Astrocyte (in vitro differentiated cells and primary cell): ENCODE measurements at regions not wholly inside any gene's neighbourhood (a gene's known extent, or its start where the extent isn't known, plus 50 kb on each side); places are given as distances from the start of the nearest gene placed in this dataset.

Experiments used
- DNase-seq: peaks from one replicate; pipeline ENCODE4 v3.0.0-alpha.2; 2010; ENCODE audit warnings: low read depth
- FAIRE-seq: peaks from 2 replicates; lab custom pipeline; 2011; peaks lifted over from hg19 to GRCh38; lab: Jason Lieb, UNC
- H2AFZ ChIP-seq: 2 replicates; pipeline ENCODE4 v1.6.0; 2012; ENCODE audit warnings: low read depth, low read length, inconsistent platforms
- H3K27ac ChIP-seq: 2 replicates; pipeline ENCODE4 v1.5.1; 2011; ENCODE audit warnings: low read depth, low read length, inconsistent platforms
- H3K27me3 ChIP-seq: 2 replicates; pipeline ENCODE4 v1.6.0; 2011; ENCODE audit warnings: low read length, inconsistent platforms; ENCODE audit not compliant: insufficient read depth
- H3K36me3 ChIP-seq: 2 replicates; pipeline ENCODE4 v1.5.1; 2011; ENCODE audit warnings: low read length, inconsistent platforms; ENCODE audit not compliant: insufficient read depth
- H3K4me1 ChIP-seq: 2 replicates; pipeline ENCODE4 v1.5.1; 2011; ENCODE audit warnings: low read length, inconsistent platforms; ENCODE audit not compliant: insufficient read depth
- H3K4me2 ChIP-seq: 2 replicates; pipeline ENCODE4 v1.6.0; 2012; ENCODE audit warnings: low read length, inconsistent platforms
- H3K4me3 ChIP-seq: 2 replicates; pipeline ENCODE4 v1.5.1; 2011; ENCODE audit warnings: low read depth, mild to moderate bottlenecking, low read length, inconsistent platforms; ENCODE audit not compliant: insufficient read depth
- H3K79me2 ChIP-seq: 2 replicates; pipeline ENCODE4 v1.6.0; 2012; ENCODE audit warnings: mild to moderate bottlenecking, low read length, inconsistent platforms; ENCODE audit not compliant: insufficient read depth
- H3K9ac ChIP-seq: 2 replicates; pipeline ENCODE4 v1.6.0; 2012; ENCODE audit warnings: mild to moderate bottlenecking, low read length, inconsistent platforms
- H3K9me3 ChIP-seq: 2 replicates; pipeline ENCODE4 v1.5.1; 2012; ENCODE audit warnings: low read depth, mild to moderate bottlenecking, low read length, inconsistent platforms; ENCODE audit not compliant: insufficient read depth
- H4K20me1 ChIP-seq: 2 replicates; pipeline ENCODE4 v1.6.0; 2012; ENCODE audit warnings: low read length, inconsistent platforms; ENCODE audit not compliant: insufficient read depth
- H3K27ac Mint-ChIP-seq: one replicate; pipeline ENCODE4 v1.8.0; 2021; ENCODE audit warnings: mild to moderate bottlenecking, mixed read lengths; ENCODE audit not compliant: unreplicated experiment
- H3K27me3 Mint-ChIP-seq: one replicate; pipeline ENCODE4 v1.8.0; 2021; ENCODE audit warnings: low read depth, mixed read lengths; ENCODE audit not compliant: unreplicated experiment
- H3K36me3 Mint-ChIP-seq: one replicate; pipeline ENCODE4 v1.8.0; 2021; ENCODE audit warnings: low read depth, mixed read lengths; ENCODE audit not compliant: unreplicated experiment
- H3K4me1 Mint-ChIP-seq: one replicate; pipeline ENCODE4 v1.8.0; 2021; ENCODE audit warnings: low read depth, mixed read lengths; ENCODE audit not compliant: unreplicated experiment
- H3K4me3 Mint-ChIP-seq: one replicate; pipeline ENCODE4 v1.8.0; 2021; ENCODE audit warnings: mild to moderate bottlenecking, moderate library complexity, mixed read lengths; ENCODE audit not compliant: unreplicated experiment
- H3K9me3 Mint-ChIP-seq: one replicate; pipeline ENCODE4 v1.8.0; 2021; ENCODE audit warnings: mild to moderate bottlenecking, mixed read lengths; ENCODE audit not compliant: unreplicated experiment
- CTCF ChIP-seq: IDR thresholded peaks from 2 replicates; pipeline ENCODE4 v1.5.1; 2011; ENCODE audit warnings: low read depth, mild to moderate bottlenecking, inconsistent platforms, low read length, moderate library complexity; ENCODE audit not compliant: insufficient read depth
- EZH2 ChIP-seq: IDR thresholded peaks from 2 replicates; pipeline ENCODE4 v1.6.1; 2012; ENCODE audit warnings: mild to moderate bottlenecking, low read length, inconsistent platforms; ENCODE audit not compliant: insufficient read depth

DNA sequence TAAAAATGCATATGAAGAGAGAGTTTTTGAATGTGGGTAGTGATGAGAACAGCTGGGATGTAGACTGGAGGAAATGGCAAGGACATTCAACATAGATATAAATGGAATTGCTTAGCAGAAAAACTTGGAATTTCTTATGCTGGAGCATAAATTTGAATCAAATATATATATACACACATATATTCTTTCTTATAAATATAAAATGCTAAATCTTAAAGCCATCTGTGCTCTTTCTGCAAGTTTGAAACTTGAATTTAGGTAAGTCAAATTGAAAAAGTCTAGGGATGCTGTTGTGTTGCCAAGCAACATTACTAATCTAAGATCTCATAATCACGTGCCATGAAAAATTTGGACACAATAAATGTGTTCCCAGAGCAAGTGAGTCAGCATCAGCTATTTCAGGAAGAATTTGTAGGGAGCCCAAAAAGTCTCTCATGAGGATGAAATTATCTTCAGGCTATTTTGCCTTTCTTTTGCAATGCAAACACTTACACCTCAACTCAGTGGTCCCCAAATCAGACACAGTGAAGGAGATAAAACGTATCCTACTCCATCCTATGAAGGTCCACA is 58.4 kb upstream of the ALDH1A1 start:
- H3K4me1 ChIP-seq = no peaks in the 10 kb centered on the region
- Mint-ChIP-seq H3K9me3 (no peaks in the 10 kb centered on the region), H3K4me3 (no peak overlapping the region), H3K27me3 (peaks cover 1% of the 10 kb centered on the region), H3K4me1 (no peaks in the 10 kb centered on the region), H3K27ac (no peak overlapping the region), H3K36me3 (no peaks in the 10 kb centered on the region)
- H3K79me2 ChIP-seq = no peaks in the 10 kb centered on the region
- no peaks in the 10 kb centered on the region for H3K27me3 ChIP-seq
- no peak overlapping the region for H3K27ac ChIP-seq
- no peaks in the 10 kb centered on the region for H3K9me3 ChIP-seq
- H3K4me2 ChIP-seq = no peak overlapping the region
- no peak overlapping the region for H2AFZ ChIP-seq
- peak; percentile 6 for DNase-seq
- H3K4me3 ChIP-seq = no peak overlapping the region
- FAIRE-seq = peak; percentile 45
- H3K36me3 ChIP-seq = no peaks in the 10 kb centered on the region
- H4K20me1 ChIP-seq = no peaks in the 10 kb centered on the region
- H3K9ac ChIP-seq = no peak overlapping the region
- TF ChIP-seq EZH2 = no peak
- TF ChIP-seq CTCF = no peak

- Mint-ChIP-seq H3K27ac (no peak overlapping the region), H3K27me3 (peaks cover 1% of the 10 kb centered on the region), H3K4me3 (no peak overlapping the region), H3K9me3 (no peaks in the 10 kb centered on the region), H3K4me1 (no peaks in the 10 kb centered on the region), H3K36me3 (no peaks in the 10 kb centered on the region)
- H3K27me3 ChIP-seq = no peaks in the 10 kb centered on the region
- H3K27ac ChIP-seq = no peak overlapping the region
- no peaks in the 10 kb centered on the region for H3K9me3 ChIP-seq
- H3K4me1 ChIP-seq = no peaks in the 10 kb centered on the region
- FAIRE-seq = no peak
- TF ChIP-seq CTCF (no peak), EZH2 (no peak)
- no peaks in the 10 kb centered on the region for H3K36me3 ChIP-seq
- H3K79me2 ChIP-seq = no peaks in the 10 kb centered on the region
- no peaks in the 10 kb centered on the region for H4K20me1 ChIP-seq
- no peak overlapping the region for H3K4me2 ChIP-seq
- no peak overlapping the region for H3K9ac ChIP-seq
- H2AFZ ChIP-seq = no peak overlapping the region
- no peak overlapping the region for H3K4me3 ChIP-seq
- DNase-seq = no peak
Observed at GRCh38 chr9:73009649-73010288, 56.9 kb upstream of the ALDH1A1 start.
